BLaER1 (cell line): ENCODE measurements at regions not wholly inside any gene's neighbourhood (a gene's known extent, or its start where the extent isn't known, plus 50 kb on each side); places are given as distances from the start of the nearest gene placed in this dataset.

Experiments
- H3K27ac ChIP-seq: shearing (Covaris generic); formaldehyde crosslinking; 2 replicates; pipeline ENCODE4 v1.8.1; 2022
- H3K27me3 ChIP-seq: shearing (Covaris generic); formaldehyde crosslinking; 2 replicates; pipeline ENCODE4 v1.8.1; 2022
- H3K36me3 ChIP-seq: shearing (Covaris generic); formaldehyde crosslinking; 2 replicates; pipeline ENCODE4 v1.8.1; 2022
- H3K4me1 ChIP-seq: shearing (Covaris generic); formaldehyde crosslinking; 2 replicates; pipeline ENCODE4 v1.8.1; 2022
- H3K4me2 ChIP-seq: shearing (Covaris generic); formaldehyde crosslinking; 2 replicates; pipeline ENCODE4 v1.8.1; 2022
- H3K4me3 ChIP-seq: shearing (Covaris generic); formaldehyde crosslinking; 2 replicates; pipeline ENCODE4 v1.8.1; 2022
- H3K9ac ChIP-seq: shearing (Covaris generic); formaldehyde crosslinking; 2 replicates; pipeline ENCODE4 v1.8.1; 2022
- H3K9me3 ChIP-seq: shearing (Covaris generic); formaldehyde crosslinking; 2 replicates; pipeline ENCODE4 v1.8.1; 2022
- H4K20me1 ChIP-seq: shearing (Covaris generic); formaldehyde crosslinking; 2 replicates; pipeline ENCODE4 v1.8.1; 2022
- Cebpa-rat ChIP-seq: shearing (Covaris generic); IDR thresholded peaks from 2 replicates; pipeline ENCODE4 v1.8.1; 2022

- H3K9me3 ChIP-seq = 0 out of 2 replicates have a peak, but pooled peaks cover under 1% of the 10 kb centered on the region
- no peak for TF ChIP-seq Cebpa-rat
- no peaks in the 10 kb centered on the region for H3K36me3 ChIP-seq
- H3K4me3 ChIP-seq = no peak overlapping the region
- H3K4me2 ChIP-seq = no peak overlapping the region
- H3K27me3 ChIP-seq = no peaks in the 10 kb centered on the region
- H4K20me1 ChIP-seq = no peaks in the 10 kb centered on the region
- no peak overlapping the region for H3K27ac ChIP-seq
- H3K4me1 ChIP-seq = no peaks in the 10 kb centered on the region
- no peak overlapping the region for H3K9ac ChIP-seq
Measured at GRCh38 chr5:114206640-114207039, 155.2 kb upstream of the KCNN2 start.

DNA sequence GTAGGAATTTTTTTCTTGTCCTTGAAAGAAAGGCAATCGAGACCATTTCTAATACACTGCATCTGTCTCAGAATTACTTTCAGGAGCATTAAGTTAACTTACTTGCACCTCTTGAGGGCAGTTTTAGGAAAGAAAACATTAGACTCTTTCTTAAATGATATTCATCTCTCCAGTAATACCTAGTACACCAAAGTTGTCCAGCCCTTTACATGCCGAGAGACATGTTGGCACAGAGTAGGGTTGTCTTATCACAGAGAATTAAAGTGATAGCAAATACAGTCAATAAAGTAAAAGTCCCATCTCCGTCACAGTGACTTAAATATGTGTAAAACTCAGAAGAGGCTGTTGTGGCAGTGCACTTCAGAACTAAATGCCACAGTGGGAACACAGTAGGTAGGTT is 154.3 kb upstream of the KCNN2 start:
- no peaks in the 10 kb centered on the region for H4K20me1 ChIP-seq
- no peaks in the 10 kb centered on the region for H3K27me3 ChIP-seq
- H3K4me1 ChIP-seq = no peaks in the 10 kb centered on the region
- H3K36me3 ChIP-seq = no peaks in the 10 kb centered on the region
- TF ChIP-seq Cebpa-rat = no peak
- no peak overlapping the region for H3K9ac ChIP-seq
- no peak overlapping the region for H3K27ac ChIP-seq
- H3K4me3 ChIP-seq = no peak overlapping the region
- H3K9me3 ChIP-seq = no peaks in the 10 kb centered on the region
- H3K4me2 ChIP-seq = no peak overlapping the region

- no peak overlapping the region for H3K4me3 ChIP-seq
- H3K9ac ChIP-seq = no peak overlapping the region
- no peak overlapping the region for H3K27ac ChIP-seq
- H3K4me2 ChIP-seq = no peak overlapping the region
- H4K20me1 ChIP-seq = no peaks in the 10 kb centered on the region
- no peaks in the 10 kb centered on the region for H3K36me3 ChIP-seq
- TF ChIP-seq Cebpa-rat = no peak
- no peaks in the 10 kb centered on the region for H3K27me3 ChIP-seq
- no peaks in the 10 kb centered on the region for H3K9me3 ChIP-seq
- no peaks in the 10 kb centered on the region for H3K4me1 ChIP-seq
Measured at GRCh38 chr5:114208120-114208519, 153.8 kb upstream of the KCNN2 start.

- no peak overlapping the region for H3K9ac ChIP-seq
- H3K4me2 ChIP-seq = no peak overlapping the region
- TF ChIP-seq Cebpa-rat = no peak
- H3K4me1 ChIP-seq = no peaks in the 10 kb centered on the region
- H3K36me3 ChIP-seq = no peaks in the 10 kb centered on the region
- no peaks in the 10 kb centered on the region for H4K20me1 ChIP-seq
- no peak overlapping the region for H3K4me3 ChIP-seq
- H3K27me3 ChIP-seq = no peaks in the 10 kb centered on the region
- no peaks in the 10 kb centered on the region for H3K9me3 ChIP-seq
- H3K27ac ChIP-seq = no peak overlapping the region
Measured at GRCh38 chr5:114208588-114208987, 153.3 kb upstream of the KCNN2 start.

DNA sequence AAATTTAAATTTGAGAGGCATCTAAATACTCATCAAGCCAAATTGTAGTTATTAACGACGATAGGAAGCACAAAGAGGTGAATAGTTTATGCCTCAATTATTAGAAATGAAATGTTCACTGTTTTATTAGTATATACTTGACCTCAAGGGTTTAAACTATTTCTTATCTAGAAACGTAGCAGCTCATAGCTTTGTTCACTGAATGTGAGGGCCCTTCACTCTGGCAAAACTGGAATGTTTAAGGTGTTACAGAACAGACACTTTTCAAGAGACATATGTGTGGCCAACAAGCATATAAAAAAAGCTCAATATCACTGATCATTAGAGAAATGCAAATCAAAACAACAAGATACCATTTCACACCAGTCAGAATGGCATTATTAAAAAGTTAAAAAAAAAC is 151.2 kb upstream of the KCNN2 start:
- Histone ChIP-seq H4K20me1 (no peaks in the 10 kb centered on the region), H3K27me3 (no peaks in the 10 kb centered on the region), H3K4me2 (no peak overlapping the region), H3K4me3 (no peak overlapping the region), H3K36me3 (no peaks in the 10 kb centered on the region), H3K4me1 (no peaks in the 10 kb centered on the region), H3K9ac (no peak overlapping the region), H3K27ac (no peak overlapping the region), H3K9me3 (no peaks in the 10 kb centered on the region)
- no peak for TF ChIP-seq Cebpa-rat

DNA sequence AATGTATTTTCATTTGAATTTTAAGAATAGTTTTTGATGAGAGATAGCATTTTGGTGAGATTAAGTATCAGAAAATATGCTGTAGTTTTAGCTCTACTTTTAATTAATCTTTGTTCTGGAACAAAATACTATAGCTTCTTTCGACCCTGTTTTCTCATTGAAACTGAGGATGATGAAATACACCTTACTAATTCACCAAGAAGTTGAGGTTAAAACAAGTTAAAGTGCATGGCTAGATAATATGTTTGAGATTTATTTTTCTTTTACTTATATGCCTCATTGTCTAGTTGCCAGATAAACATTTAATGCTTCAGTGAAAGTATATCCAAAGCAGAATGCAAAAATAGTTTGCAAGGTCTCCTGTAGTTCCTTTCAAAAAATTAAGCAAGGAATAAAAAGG is 140.1 kb upstream of the KCNN2 start:
- TF ChIP-seq Cebpa-rat = no peak
- no peaks in the 10 kb centered on the region for H3K36me3 ChIP-seq
- H3K27ac ChIP-seq = no peak overlapping the region

DNA sequence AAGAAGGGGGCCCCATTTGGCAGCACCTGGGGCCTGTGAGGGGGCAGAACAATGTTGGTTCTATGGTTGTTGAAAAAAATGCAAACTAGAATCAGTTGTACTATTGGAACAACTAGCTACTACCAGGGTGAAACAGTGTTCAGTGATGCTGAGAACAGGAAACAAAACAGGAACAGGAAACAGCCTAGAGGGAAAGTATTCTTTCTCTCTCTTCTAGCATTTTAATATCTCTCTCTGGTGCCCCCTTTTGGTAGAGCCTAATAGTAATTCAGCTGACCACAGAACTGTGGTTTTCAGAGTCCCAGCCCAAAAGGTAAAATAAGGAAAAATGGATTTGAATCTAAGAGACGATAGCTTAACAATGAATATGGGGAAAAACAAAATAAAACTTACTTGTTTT is 138.0 kb upstream of the KCNN2 start:
- peak overlapping the region; percentile 56; the same call in 1 of the 2 replicates for H3K27ac ChIP-seq
- H3K36me3 ChIP-seq = no peaks in the 10 kb centered on the region
- no peak overlapping the region for H3K4me3 ChIP-seq
- no peaks in the 10 kb centered on the region for H4K20me1 ChIP-seq
- H3K9me3 ChIP-seq = peaks cover 17% of the 10 kb centered on the region
- TF ChIP-seq Cebpa-rat = no peak
- no peak overlapping the region for H3K9ac ChIP-seq
- H3K4me1 ChIP-seq = peaks cover 7% of the 10 kb centered on the region
- H3K4me2 ChIP-seq = peak overlapping the region; percentile 45
- H3K27me3 ChIP-seq = no peaks in the 10 kb centered on the region

More for the DNA sequence above, 140.1 kb upstream of the KCNN2 start:
- no peak overlapping the region for H3K4me3 ChIP-seq
- H4K20me1 ChIP-seq = no peaks in the 10 kb centered on the region
- H3K4me2 ChIP-seq = no peak overlapping the region
- no peak overlapping the region for H3K9ac ChIP-seq
- peaks cover 7% of the 10 kb centered on the region for H3K4me1 ChIP-seq
- H3K9me3 ChIP-seq = peaks cover 19% of the 10 kb centered on the region
- no peaks in the 10 kb centered on the region for H3K27me3 ChIP-seq

DNA sequence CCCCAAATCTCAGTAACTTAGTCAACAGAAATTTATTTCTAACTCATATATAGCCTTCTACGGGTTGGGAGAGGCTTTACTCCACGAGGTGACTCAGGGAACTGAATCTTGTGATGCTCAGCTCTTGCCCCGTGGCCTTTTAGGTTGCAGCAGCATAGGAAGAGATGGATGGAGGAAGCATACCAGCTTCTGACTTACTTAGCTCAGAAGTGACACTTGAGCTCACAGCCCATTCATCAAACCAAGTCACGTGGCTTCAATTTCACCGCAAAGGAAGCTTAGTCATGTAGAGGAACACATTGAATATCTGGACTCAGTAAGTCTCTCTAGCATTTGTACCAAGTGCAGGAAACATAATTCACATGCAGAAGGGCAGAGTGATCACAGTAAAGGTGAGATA is 124.1 kb upstream of the KCNN2 start:
- no peak overlapping the region for H3K9ac ChIP-seq
- H3K27ac ChIP-seq = no peak overlapping the region
- no peaks in the 10 kb centered on the region for H4K20me1 ChIP-seq
- no peaks in the 10 kb centered on the region for H3K36me3 ChIP-seq
- H3K4me2 ChIP-seq = no peak overlapping the region
- H3K4me1 ChIP-seq = no peaks in the 10 kb centered on the region
- no peak for TF ChIP-seq Cebpa-rat
- no peaks in the 10 kb centered on the region for H3K9me3 ChIP-seq
- no peak overlapping the region for H3K4me3 ChIP-seq
- H3K27me3 ChIP-seq = no peaks in the 10 kb centered on the region

DNA sequence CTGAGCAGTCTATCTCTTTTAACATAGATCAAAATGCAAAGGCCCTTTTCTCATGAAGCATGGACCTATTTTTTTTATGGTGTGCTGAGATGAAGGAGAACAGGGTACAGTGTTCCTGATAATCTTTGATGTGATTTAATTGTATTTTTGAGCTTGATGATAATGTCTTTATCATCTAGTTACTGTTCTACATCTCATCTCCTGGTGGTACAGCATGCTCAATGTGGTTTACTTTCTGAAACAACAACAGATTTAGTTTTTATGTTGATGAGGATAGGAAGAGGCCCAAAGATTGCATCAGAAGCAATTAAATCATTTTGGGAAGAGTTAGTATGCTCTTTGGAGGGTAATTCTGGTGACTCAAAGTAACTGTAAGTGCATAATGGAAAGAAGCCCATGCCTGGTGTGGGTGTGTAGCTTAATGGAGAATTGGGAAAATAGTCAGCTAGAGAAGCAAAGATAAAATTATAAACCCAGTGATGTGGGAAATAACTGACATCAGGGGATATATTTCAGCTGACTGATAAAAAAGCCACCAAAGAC is 123.0 kb upstream of the KCNN2 start:
- Histone ChIP-seq H3K9me3 (no peaks in the 10 kb centered on the region), H3K36me3 (no peaks in the 10 kb centered on the region), H3K27me3 (no peaks in the 10 kb centered on the region), H3K9ac (no peak overlapping the region), H3K4me2 (no peak overlapping the region), H3K27ac (no peak overlapping the region), H3K4me3 (no peak overlapping the region), H4K20me1 (no peaks in the 10 kb centered on the region), H3K4me1 (peaks cover 5% of the 10 kb centered on the region)
- TF ChIP-seq Cebpa-rat = no peak

GRCh38 chr5:114243281-114243971 is 118.4 kb upstream of the KCNN2 start:
- Histone ChIP-seq H3K9me3 (no peaks in the 10 kb centered on the region), H3K36me3 (no peaks in the 10 kb centered on the region), H3K4me2 (peak overlapping the region; percentile 45; the same call in 1 of the 2 replicates), H3K4me3 (no peak overlapping the region), H3K9ac (no peak overlapping the region), H3K4me1 (peaks cover 10% of the 10 kb centered on the region), H3K27me3 (no peaks in the 10 kb centered on the region), H3K27ac (no peak overlapping the region), H4K20me1 (no peaks in the 10 kb centered on the region)
- TF ChIP-seq Cebpa-rat = no peak
